MM.1S (cell line): ENCODE measurements at regions not wholly inside any gene's neighbourhood (a gene's known extent, or its start where the extent isn't known, plus 50 kb on each side); places are given as distances from the start of the nearest gene placed in this dataset.

Experiments used
- DNase-seq: peaks from one replicate; pipeline ENCODE4 v3.0.0-alpha.2; 2015
- H2AFZ ChIP-seq: fragments of 300-600 bp; sonication (generic); 2 replicates; pipeline ENCODE4 v1.6.0; 2016; ENCODE audit warnings: antibody characterized with exemption, low read length
- H3F3A ChIP-seq: fragments of 300-600 bp; sonication (generic); 2 replicates; pipeline ENCODE4 v1.6.1; 2016; ENCODE audit warnings: mild to moderate bottlenecking, antibody characterized with exemption, low read length, moderate library complexity, mixed read lengths; ENCODE audit not compliant: insufficient read depth
- H3K27ac ChIP-seq: fragments of 300-600 bp; sonication (generic); 2 replicates; pipeline ENCODE4 v1.5.1; 2016; ENCODE audit warnings: mild to moderate bottlenecking, low read length
- H3K27me3 ChIP-seq: fragments of 300-600 bp; sonication (generic); replicated peaks from 2 replicates; pipeline ENCODE4 v1.6.0; 2016; ENCODE audit warnings: low read length; ENCODE audit not compliant: insufficient read depth
- H3K36me3 ChIP-seq: fragments of 300-600 bp; sonication (generic); replicated peaks from 2 replicates; pipeline ENCODE4 v1.6.1; 2016; ENCODE audit warnings: mild to moderate bottlenecking, low read length, mixed read lengths; ENCODE audit not compliant: insufficient read depth
- H3K4me1 ChIP-seq: fragments of 300-600 bp; sonication (generic); 2 replicates; pipeline ENCODE4 v1.6.1; 2016; ENCODE audit warnings: low read length, mixed read lengths
- H3K4me2 ChIP-seq: fragments of 300-600 bp; sonication (generic); 2 replicates; pipeline ENCODE4 v1.6.0; 2016; ENCODE audit warnings: low read depth, low read length
- H3K4me3 ChIP-seq: fragments of 300-600 bp; sonication (generic); 2 replicates; pipeline ENCODE4 v1.5.1; 2016; ENCODE audit warnings: low read length, mixed read lengths
- H3K79me2 ChIP-seq: fragments of 300-600 bp; sonication (generic); 2 replicates; pipeline ENCODE4 v1.6.1; 2016; ENCODE audit warnings: mixed run types, low read length, mixed read lengths
- H3K9ac ChIP-seq: fragments of 300-600 bp; sonication (generic); 2 replicates; pipeline ENCODE4 v1.6.1; 2016; ENCODE audit warnings: low read length, mixed read lengths
- H3K9me2 ChIP-seq: fragments of 300-600 bp; sonication (generic); replicated peaks from 2 replicates; pipeline ENCODE4 v1.6.1; 2016; ENCODE audit warnings: mild to moderate bottlenecking, low read length, mixed read lengths; ENCODE audit not compliant: insufficient read depth
- H3K9me3 ChIP-seq: fragments of 300-600 bp; sonication (generic); replicated peaks from 2 replicates; pipeline ENCODE4 v1.6.1; 2016; ENCODE audit warnings: mild to moderate bottlenecking, low read length, mixed read lengths; ENCODE audit not compliant: insufficient read depth
- H4K20me1 ChIP-seq: fragments of 300-600 bp; sonication (generic); 2 replicates; pipeline ENCODE4 v1.6.1; 2016; ENCODE audit warnings: mild to moderate bottlenecking, low read length, moderate library complexity, mixed read lengths; ENCODE audit not compliant: insufficient read depth
- CTCF ChIP-seq: fragments of 300-600 bp; sonication (generic); IDR thresholded peaks from 2 replicates; pipeline ENCODE4 v1.5.1; 2016; ENCODE audit warnings: antibody characterized with exemption, low read length, mixed read lengths
- EZH2 ChIP-seq: fragments of 300-600 bp; sonication (generic); optimal IDR thresholded peaks from 2 replicates; pipeline ENCODE3; 2017; ENCODE audit warnings: low read depth, mild to moderate bottlenecking, antibody characterized with exemption, low read length, mixed read lengths
- EZH2phosphoT487 ChIP-seq: fragments of 300-600 bp; sonication (generic); IDR thresholded peaks from 2 replicates; pipeline ENCODE4 v1.6.1; 2018; ENCODE audit warnings: antibody characterized with exemption, low read length

- Histone ChIP-seq H3K4me1 (peaks cover 12% of the 10 kb centered on the region), H3K9me3 (no peaks in the 10 kb centered on the region), H2AFZ (no peak overlapping the region), H3K36me3 (no peaks in the 10 kb centered on the region), H3K4me2 (no peak overlapping the region), H3K79me2 (no peaks in the 10 kb centered on the region), H4K20me1 (no peaks in the 10 kb centered on the region), H3K9me2 (no peaks in the 10 kb centered on the region), H3K27me3 (no peaks in the 10 kb centered on the region), H3K9ac (no peak overlapping the region), H3K27ac (no peak overlapping the region), H3F3A (no peaks in the 10 kb centered on the region), H3K4me3 (no peak overlapping the region)
- no peak for TF ChIP-seq CTCF
- no peak for TF ChIP-seq EZH2phosphoT487
- no peak for TF ChIP-seq EZH2
- DNase-seq, result no peak
Measured at GRCh38 chr1:78383923-78384322, 106.9 kb upstream of the PTGFR start.

- no peak overlapping the region for H3K4me3 ChIP-seq
- DNase-seq, result peak; percentile 58
- no peaks in the 10 kb centered on the region for H3K36me3 ChIP-seq
- H2AFZ ChIP-seq, result no peak overlapping the region
- H3F3A ChIP-seq, result no peaks in the 10 kb centered on the region
- no peaks in the 10 kb centered on the region for H4K20me1 ChIP-seq
- H3K9me3 ChIP-seq, result no peaks in the 10 kb centered on the region
- no peak for TF ChIP-seq CTCF
- TF ChIP-seq EZH2, result no peak
- TF ChIP-seq EZH2phosphoT487, result no peak
- H3K9me2 ChIP-seq, result no peaks in the 10 kb centered on the region
- no peak overlapping the region for H3K27ac ChIP-seq
- H3K27me3 ChIP-seq, result no peaks in the 10 kb centered on the region
- peaks cover 12% of the 10 kb centered on the region for H3K4me1 ChIP-seq
- no peaks in the 10 kb centered on the region for H3K79me2 ChIP-seq
- peak overlapping the region; percentile 2; the same call in 1 of the 2 replicates for H3K4me2 ChIP-seq
- H3K9ac ChIP-seq, result no peak overlapping the region
Measured at GRCh38 chr1:78385744-78386462, 104.9 kb upstream of the PTGFR start.

- H3F3A ChIP-seq, result no peaks in the 10 kb centered on the region
- no peak for DNase-seq
- H2AFZ ChIP-seq, result no peak overlapping the region
- no peaks in the 10 kb centered on the region for H3K79me2 ChIP-seq
- H3K4me1 ChIP-seq, result peaks cover 12% of the 10 kb centered on the region
- no peaks in the 10 kb centered on the region for H3K9me3 ChIP-seq
- H4K20me1 ChIP-seq, result no peaks in the 10 kb centered on the region
- no peak overlapping the region for H3K4me3 ChIP-seq
- H3K9ac ChIP-seq, result no peak overlapping the region
- H3K9me2 ChIP-seq, result no peaks in the 10 kb centered on the region
- TF ChIP-seq CTCF (no peak), EZH2 (no peak), EZH2phosphoT487 (no peak)
- no peaks in the 10 kb centered on the region for H3K36me3 ChIP-seq
- H3K27me3 ChIP-seq, result no peaks in the 10 kb centered on the region
- H3K4me2 ChIP-seq, result no peak overlapping the region
- no peak overlapping the region for H3K27ac ChIP-seq
Measured at GRCh38 chr1:78387201-78387600, 103.6 kb upstream of the PTGFR start.
